ENCODE measurements at regions not wholly inside any gene's neighbourhood (a gene's known extent, or its start where the extent isn't known, plus 50 kb on each side); places are given as distances from the start of the nearest gene placed in this dataset.

GRCh38 chrX:8868070-8868773 is 67.0 kb upstream of the FAM9A start:
- no peak for FAIRE-seq

- no peak for FAIRE-seq
Observed at GRCh38 chrX:8867406-8867805, 66.2 kb upstream of the FAM9A start.

GRCh38 chrX:8864161-8864560 is 63.0 kb upstream of the FAM9A start:
- no peak for FAIRE-seq

GRCh38 chrX:8861908-8862307 is 60.7 kb upstream of the FAM9A start:
- no peak for FAIRE-seq

- no peak for FAIRE-seq
Observed at GRCh38 chrX:8851231-8851886, 50.2 kb upstream of the FAM9A start.

All from A204.1 (cell line).